ENCODE measurements at regions not wholly inside any gene's neighbourhood (a gene's known extent, or its start where the extent isn't known, plus 50 kb on each side); places are given as distances from the start of the nearest gene placed in this dataset.

- DNase-seq, result no peak
Observed at GRCh38 chr16:73558219-73558618, 510.3 kb upstream of the ZFHX3 start.

GRCh38 chr16:73553941-73554660, 506.2 kb upstream of the ZFHX3 start:
- no peak for DNase-seq

- no peak for DNase-seq
Observed at GRCh38 chr16:73549984-73550631, 502.2 kb upstream of the ZFHX3 start.

GRCh38 chr16:73547552-73548403, 499.9 kb upstream of the ZFHX3 start:
- no peak for DNase-seq

- DNase-seq, result no peak
Observed at GRCh38 chr16:73546341-73546845, 498.5 kb upstream of the ZFHX3 start.

GRCh38 chr16:73545755-73546154, 497.8 kb upstream of the ZFHX3 start:
- no peak for DNase-seq

- no peak for DNase-seq
Observed at GRCh38 chr16:73545290-73545689, 497.4 kb upstream of the ZFHX3 start.

- no peak for DNase-seq
Observed at GRCh38 chr16:73544826-73545225, 496.9 kb upstream of the ZFHX3 start.

- DNase-seq, result no peak
Observed at GRCh38 chr16:73543970-73544599, 496.2 kb upstream of the ZFHX3 start.

GRCh38 chr16:73543331-73543969, 495.5 kb upstream of the ZFHX3 start:
- DNase-seq, result no peak

GRCh38 chr16:73542885-73543284, 495.0 kb upstream of the ZFHX3 start:
- DNase-seq, result no peak

- no peak for DNase-seq
Observed at GRCh38 chr16:73537921-73538320, 490.0 kb upstream of the ZFHX3 start.

GRCh38 chr16:73536931-73537330, 489.0 kb upstream of the ZFHX3 start:
- no peak for DNase-seq

- no peak for DNase-seq
Observed at GRCh38 chr16:73531021-73531420, 483.1 kb upstream of the ZFHX3 start.

GRCh38 chr16:73530529-73530928, 482.6 kb upstream of the ZFHX3 start:
- no peak for DNase-seq

- DNase-seq, result no peak
Observed at GRCh38 chr16:73529303-73530012, 481.5 kb upstream of the ZFHX3 start.

- DNase-seq, result no peak
Observed at GRCh38 chr16:73527187-73527586, 479.3 kb upstream of the ZFHX3 start.

- no peak for DNase-seq
Observed at GRCh38 chr16:73526011-73526804, 478.3 kb upstream of the ZFHX3 start.

- no peak for DNase-seq
Observed at GRCh38 chr16:73523209-73523608, 475.3 kb upstream of the ZFHX3 start.

- no peak for DNase-seq
Observed at GRCh38 chr16:73521499-73521898, 473.6 kb upstream of the ZFHX3 start.

- DNase-seq, result no peak
Observed at GRCh38 chr16:73515616-73516015, 467.7 kb upstream of the ZFHX3 start.
